AG04450 (cell line): ENCODE measurements at regions not wholly inside any gene's neighbourhood (a gene's known extent, or its start where the extent isn't known, plus 50 kb on each side); places are given as distances from the start of the nearest gene placed in this dataset.
"Not testable (repeated sequence)": the region's sequence is repeated elsewhere in the genome, so short reads cannot be mapped to it uniquely, and the experiment has no call there.

Source experiments
- CTCF ChIA-PET: fragments of 300-600, 350-600 bp; formaldehyde crosslinking; extraction: SDS; loops from one replicate; lab custom pipeline; 2022; ENCODE audit warnings: antibody characterized with exemption, inconsistent platforms; lab: Charles Lee
- POLR2A ChIA-PET: fragments of 350-600 bp; formaldehyde crosslinking; extraction: SDS; loops from one replicate; lab custom pipeline; 2021; ENCODE audit warnings: antibody characterized with exemption, inconsistent platforms; lab: Yijun Ruan, JAX
- DNase-seq: peaks from one replicate; pipeline ENCODE4 v3.0.0-alpha.2; 2011; ENCODE audit warnings: low read depth, low spot score
- H3K27ac ChIP-seq: one replicate; pipeline ENCODE4 v1.5.1; 2012; ENCODE audit warnings: low read depth, low read length, control low read depth
- H3K27me3 ChIP-seq: one replicate; pipeline ENCODE4 v1.6.0; 2012; ENCODE audit warnings: low read length; ENCODE audit not compliant: control insufficient read depth, insufficient read depth
- H3K4me3 ChIP-seq: 2 replicates; pipeline ENCODE4 v1.5.1; 2011; ENCODE audit warnings: mild to moderate bottlenecking, low read depth, low read length, control low read depth
- H3K9me3 ChIP-seq: 2 replicates; pipeline ENCODE4 v1.5.1; 2012; ENCODE audit warnings: low read length; ENCODE audit not compliant: control insufficient read depth, insufficient read depth
- CTCF ChIP-seq: IDR thresholded peaks from 2 replicates; pipeline ENCODE4 v1.5.1; 2011; ENCODE audit warnings: low read depth, low read length, control low read depth, inconsistent platforms

- ChIA-PET POLR2A (no interaction called here), CTCF (no interaction called here)
- TF ChIP-seq CTCF = no peak
- Histone ChIP-seq H3K27me3 (no peaks in the 10 kb centered on the region), H3K9me3 (peaks cover 3% of the 10 kb centered on the region), H3K27ac (no peak overlapping the region), H3K4me3 (no peak overlapping the region)
- DNase-seq = no peak
These were observed 130.2 kb upstream of the PKP2 start for GRCh38 chr12:33026791-33027190.

GRCh38 chr12:33022724-33023123 lies 126.1 kb upstream of the PKP2 start:
- CTCF ChIA-PET, DNase-seq, POLR2A ChIA-PET, H3K27me3 ChIP-seq, H3K27ac ChIP-seq, H3K4me3 ChIP-seq: not testable (repeated sequence)
- peaks cover 17% of the 10 kb centered on the region for H3K9me3 ChIP-seq

- CTCF ChIA-PET, H3K4me3 ChIP-seq, DNase-seq, POLR2A ChIA-PET, H3K27ac ChIP-seq, H3K27me3 ChIP-seq: not testable (repeated sequence)
- H3K9me3 ChIP-seq = peaks cover 21% of the 10 kb centered on the region
These were observed 120.5 kb upstream of the PKP2 start for GRCh38 chr12:33017029-33017428.

- no peak for DNase-seq
- ChIA-PET CTCF (no interaction called here), POLR2A (no interaction called here)
These were observed 115.6 kb upstream of the PKP2 start for GRCh38 chr12:33012226-33012625.

GRCh38 chr12:33006106-33006505 lies 109.5 kb upstream of the PKP2 start:
- H3K9me3 ChIP-seq = no peaks in the 10 kb centered on the region; the same call in 1 of the 2 replicates
- no peak overlapping the region for H3K27ac ChIP-seq
- ChIA-PET POLR2A (no interaction called here), CTCF (no interaction called here)
- DNase-seq = no peak
- H3K4me3 ChIP-seq = no peak overlapping the region
- TF ChIP-seq CTCF = no peak
- H3K27me3 ChIP-seq = no peaks in the 10 kb centered on the region

More at GRCh38 chr12:33012226-33012625, 115.6 kb upstream of the PKP2 start:
- no peak overlapping the region for H3K27ac ChIP-seq
- no peak for TF ChIP-seq CTCF
- peaks cover 3% of the 10 kb centered on the region; the same call in 1 of the 2 replicates for H3K9me3 ChIP-seq
- H3K4me3 ChIP-seq = no peak overlapping the region
- H3K27me3 ChIP-seq = no peaks in the 10 kb centered on the region

- DNase-seq = no peak
- ChIA-PET POLR2A (no interaction called here), CTCF (no interaction called here)
- 0 out of 2 replicates have a peak, but pooled peaks cover 2% of the 10 kb centered on the region for H3K9me3 ChIP-seq
- no peak overlapping the region for H3K27ac ChIP-seq
- TF ChIP-seq CTCF = no peak
- no peak overlapping the region for H3K4me3 ChIP-seq
- H3K27me3 ChIP-seq = no peaks in the 10 kb centered on the region
These were observed 103.4 kb upstream of the PKP2 start for GRCh38 chr12:33000016-33000415.
